ENCODE measurements at regions not wholly inside any gene's neighbourhood (a gene's known extent, or its start where the extent isn't known, plus 50 kb on each side); places are given as distances from the start of the nearest gene placed in this dataset.

- no peak for DNase-seq (ENCODE audit: low read depth in 2 of 2)
Measured at GRCh38 chr16:85473323-85473722, 139.8 kb upstream of the GSE1 start.

GRCh38 chr16:85473909-85474620 is 139.1 kb upstream of the GSE1 start:
- no peak for DNase-seq (ENCODE audit: low read depth in 2 of 2)

- DNase-seq (ENCODE audit: low read depth in 2 of 2): no peak
Measured at GRCh38 chr16:85474621-85475217, 138.4 kb upstream of the GSE1 start.

- no peak for DNase-seq (ENCODE audit: low read depth in 2 of 2)
Measured at GRCh38 chr16:85475233-85475632, 137.9 kb upstream of the GSE1 start.

- DNase-seq (ENCODE audit: low read depth in 2 of 2): no peak
Measured at GRCh38 chr16:85475691-85476300, 137.3 kb upstream of the GSE1 start.

GRCh38 chr16:85476389-85476788 is 136.7 kb upstream of the GSE1 start:
- DNase-seq (ENCODE audit: low read depth in 2 of 2): no peak

GRCh38 chr16:85477801-85478363 is 135.2 kb upstream of the GSE1 start:
- no peak for DNase-seq (ENCODE audit: low read depth in 2 of 2)

GRCh38 chr16:85479972-85480726 is 133.0 kb upstream of the GSE1 start:
- no peak for DNase-seq (ENCODE audit: low read depth in 2 of 2)

- no peak for DNase-seq (ENCODE audit: low read depth in 2 of 2)
Measured at GRCh38 chr16:85480727-85481101, 132.4 kb upstream of the GSE1 start.

- no peak for DNase-seq (ENCODE audit: low read depth in 2 of 2)
Measured at GRCh38 chr16:85481206-85481605, 131.9 kb upstream of the GSE1 start.

GRCh38 chr16:85481738-85482137 is 131.4 kb upstream of the GSE1 start:
- DNase-seq (ENCODE audit: low read depth in 2 of 2): no peak

GRCh38 chr16:85483424-85483823 is 129.7 kb upstream of the GSE1 start:
- DNase-seq (ENCODE audit: low read depth in 2 of 2): no peak

- DNase-seq (ENCODE audit: low read depth in 2 of 2): no peak
Measured at GRCh38 chr16:85484347-85485300, 128.5 kb upstream of the GSE1 start.

- DNase-seq (ENCODE audit: low read depth in 2 of 2): no peak
Measured at GRCh38 chr16:85485379-85485778, 127.7 kb upstream of the GSE1 start.

- DNase-seq (ENCODE audit: low read depth in 2 of 2): no peak
Measured at GRCh38 chr16:85486256-85486915, 126.7 kb upstream of the GSE1 start.

GRCh38 chr16:85488414-85488813 is 124.7 kb upstream of the GSE1 start:
- DNase-seq (ENCODE audit: low read depth in 2 of 2): no peak

GRCh38 chr16:85490407-85491057 is 122.6 kb upstream of the GSE1 start:
- no peak for DNase-seq (ENCODE audit: low read depth in 2 of 2)

GRCh38 chr16:85491058-85491771 is 121.9 kb upstream of the GSE1 start:
- DNase-seq (ENCODE audit: low read depth in 2 of 2): no peak

GRCh38 chr16:85491798-85492294 is 121.3 kb upstream of the GSE1 start:
- no peak for DNase-seq (ENCODE audit: low read depth in 2 of 2)

Measured in stimulated activated CD4-positive, alpha-beta T cell treated with anti-CD3 and anti-CD28 coated beads, Interleukin-1b, Interleukin-23, amount 100 ng/mL, for 1 hour (primary cell).